ENCODE measurements at regions not wholly inside any gene's neighbourhood (a gene's known extent, or its start where the extent isn't known, plus 50 kb on each side); places are given as distances from the start of the nearest gene placed in this dataset.

DNA sequence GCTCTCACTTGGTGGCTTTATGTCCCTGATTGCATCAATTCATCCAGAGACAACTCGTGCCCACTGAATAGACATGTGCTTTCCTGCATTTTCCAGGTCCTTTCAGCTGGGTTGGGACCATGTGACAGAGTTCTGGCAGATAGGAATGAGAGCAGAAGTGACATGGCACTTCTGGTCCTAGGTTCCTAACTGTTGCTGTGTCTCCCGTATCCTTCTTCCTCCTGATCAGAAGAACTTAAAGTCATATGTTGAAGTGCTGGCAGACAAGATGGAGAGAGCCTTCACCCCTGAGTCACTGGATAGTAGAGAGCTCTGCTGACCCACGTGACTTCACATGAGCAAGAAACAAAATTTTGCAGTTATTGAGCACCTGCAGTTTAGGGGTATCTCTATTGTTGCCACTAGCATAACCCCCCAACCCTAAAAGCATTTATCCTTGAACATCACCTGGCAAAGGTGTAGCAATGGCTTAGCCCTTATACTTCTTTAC is 80.0 kb downstream of the NREP start:
- in situ Hi-C loops (cut with HindIII; ENCODE audit: low sequenced_read_pairs): no loop called here
- DNase-seq (ENCODE audit: low read depth, low spot score): no peak
- TF ChIP-seq, protein P1, sequence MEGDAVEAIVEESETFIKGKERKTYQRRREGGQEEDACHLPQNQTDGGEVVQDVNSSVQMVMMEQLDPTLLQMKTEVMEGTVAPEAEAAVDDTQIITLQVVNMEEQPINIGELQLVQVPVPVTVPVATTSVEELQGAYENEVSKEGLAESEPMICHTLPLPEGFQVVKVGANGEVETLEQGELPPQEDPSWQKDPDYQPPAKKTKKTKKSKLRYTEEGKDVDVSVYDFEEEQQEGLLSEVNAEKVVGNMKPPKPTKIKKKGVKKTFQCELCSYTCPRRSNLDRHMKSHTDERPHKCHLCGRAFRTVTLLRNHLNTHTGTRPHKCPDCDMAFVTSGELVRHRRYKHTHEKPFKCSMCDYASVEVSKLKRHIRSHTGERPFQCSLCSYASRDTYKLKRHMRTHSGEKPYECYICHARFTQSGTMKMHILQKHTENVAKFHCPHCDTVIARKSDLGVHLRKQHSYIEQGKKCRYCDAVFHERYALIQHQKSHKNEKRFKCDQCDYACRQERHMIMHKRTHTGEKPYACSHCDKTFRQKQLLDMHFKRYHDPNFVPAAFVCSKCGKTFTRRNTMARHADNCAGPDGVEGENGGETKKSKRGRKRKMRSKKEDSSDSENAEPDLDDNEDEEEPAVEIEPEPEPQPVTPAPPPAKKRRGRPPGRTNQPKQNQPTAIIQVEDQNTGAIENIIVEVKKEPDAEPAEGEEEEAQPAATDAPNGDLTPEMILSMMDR (IDR thresholded peaks at IDR 0.05; ENCODE audit: low read depth, low read length): no peak
- no peak overlapping the region for H3K4me3 ChIP-seq (ENCODE audit: low read depth, low read length)

DNA sequence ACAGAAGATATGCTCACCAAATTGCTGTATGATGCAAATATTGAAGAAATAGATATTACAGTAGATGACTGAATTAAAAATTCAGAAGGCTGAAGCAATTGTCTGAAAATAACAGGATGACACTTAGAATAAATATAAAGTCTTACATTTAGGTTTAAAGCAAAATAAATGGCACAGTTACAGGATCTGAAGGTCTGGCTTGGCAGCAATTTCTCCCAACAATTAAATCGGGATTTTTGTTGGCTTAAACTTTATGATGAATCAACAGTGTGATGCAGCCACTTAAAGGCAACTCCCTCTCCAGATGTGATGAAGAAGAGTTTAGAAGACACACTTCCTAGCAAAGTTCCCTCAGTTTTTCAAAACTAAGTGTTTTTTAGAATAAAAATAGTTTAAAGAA is 80.5 kb downstream of the NREP start:
- no peak overlapping the region for H3K4me3 ChIP-seq (ENCODE audit: low read depth, low read length)
- peak; percentile 61 for DNase-seq (ENCODE audit: low read depth, low spot score)
- in situ Hi-C loops (cut with HindIII; ENCODE audit: low sequenced_read_pairs): no loop called here
- TF ChIP-seq, protein P1 (IDR thresholded peaks at IDR 0.05; ENCODE audit: low read depth, low read length): no peak

DNA sequence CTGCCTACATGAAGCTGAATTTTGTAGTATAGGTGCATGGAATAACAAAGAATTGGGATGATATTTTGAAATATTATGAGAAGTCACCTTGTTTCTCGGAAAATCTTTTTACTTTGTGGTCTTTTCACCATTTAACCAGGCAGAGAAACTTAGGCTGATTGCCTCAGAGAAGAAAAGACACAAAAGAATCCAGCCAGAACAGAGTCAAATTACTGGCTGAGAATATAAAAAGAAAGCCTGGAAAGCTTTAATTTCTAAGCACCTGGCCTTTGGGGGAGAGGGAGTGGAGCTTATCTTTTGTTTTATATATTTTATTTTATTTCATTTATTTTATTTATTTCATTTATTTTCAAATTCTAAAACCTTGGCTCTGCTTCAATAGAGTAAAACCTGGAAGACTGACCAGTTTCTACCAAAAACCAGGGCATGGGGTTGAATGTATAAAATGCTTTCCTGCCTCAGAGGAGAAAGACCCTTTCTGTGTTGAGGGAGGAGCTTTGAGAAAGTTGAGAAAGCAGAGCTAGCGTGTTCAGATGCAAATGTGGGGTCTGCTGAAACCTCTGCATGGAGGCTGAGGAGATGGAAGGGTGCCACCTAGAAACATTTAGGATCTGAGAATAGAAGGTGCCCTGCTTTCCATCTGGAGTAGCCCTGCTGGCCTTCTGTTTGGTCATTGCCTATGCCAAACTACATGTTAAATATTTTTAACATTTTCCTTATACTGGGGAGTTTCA is 81.6 kb downstream of the NREP start:
- H3K4me3 ChIP-seq (ENCODE audit: low read depth, low read length): no peak overlapping the region
- TF ChIP-seq, protein P1 (IDR thresholded peaks at IDR 0.05; ENCODE audit: low read depth, low read length): no peak
- in situ Hi-C loops (cut with HindIII; ENCODE audit: low sequenced_read_pairs): no loop called here
- DNase-seq (ENCODE audit: low read depth, low spot score): no peak

DNA sequence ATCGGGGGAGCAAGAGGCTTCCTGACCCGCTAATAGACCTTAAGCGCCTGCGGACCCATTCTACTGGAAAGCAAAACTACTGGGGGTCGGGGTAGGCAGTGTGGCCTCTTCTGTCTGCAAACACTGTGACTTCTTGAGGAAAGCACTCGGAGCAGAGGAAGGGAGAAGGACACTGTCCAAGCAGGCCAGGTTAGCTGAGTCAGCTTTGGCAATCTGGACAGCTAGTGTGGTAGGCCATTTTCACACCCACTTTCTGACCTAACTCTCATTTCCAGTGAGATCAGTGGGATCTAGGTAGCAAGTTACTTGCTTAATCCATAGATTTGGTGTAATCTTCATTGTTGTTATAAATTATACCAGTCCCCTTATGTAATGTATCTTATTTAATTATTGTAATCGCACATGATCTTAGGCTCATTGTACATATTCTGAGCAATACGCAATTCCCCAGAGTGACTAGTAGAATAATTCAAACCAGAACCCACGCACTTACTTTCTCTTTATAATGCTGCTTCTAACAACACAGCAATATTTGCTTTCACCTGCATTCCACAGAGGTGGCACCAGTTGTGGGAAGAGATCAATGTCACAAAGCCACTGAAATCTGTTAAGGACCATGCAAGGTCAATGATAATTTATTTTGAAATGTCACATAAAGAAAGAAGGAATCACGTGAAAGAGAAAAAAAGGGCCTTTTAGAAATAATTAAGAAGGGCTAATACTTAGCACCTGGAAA is 82.9 kb downstream of the NREP start:
- H3K4me3 ChIP-seq (ENCODE audit: low read depth, low read length): no peak overlapping the region
- in situ Hi-C loops (cut with HindIII; ENCODE audit: low sequenced_read_pairs): no loop called here
- DNase-seq (ENCODE audit: low read depth, low spot score): no peak
- TF ChIP-seq, protein P1 (IDR thresholded peaks at IDR 0.05; ENCODE audit: low read depth, low read length): no peak

DNA sequence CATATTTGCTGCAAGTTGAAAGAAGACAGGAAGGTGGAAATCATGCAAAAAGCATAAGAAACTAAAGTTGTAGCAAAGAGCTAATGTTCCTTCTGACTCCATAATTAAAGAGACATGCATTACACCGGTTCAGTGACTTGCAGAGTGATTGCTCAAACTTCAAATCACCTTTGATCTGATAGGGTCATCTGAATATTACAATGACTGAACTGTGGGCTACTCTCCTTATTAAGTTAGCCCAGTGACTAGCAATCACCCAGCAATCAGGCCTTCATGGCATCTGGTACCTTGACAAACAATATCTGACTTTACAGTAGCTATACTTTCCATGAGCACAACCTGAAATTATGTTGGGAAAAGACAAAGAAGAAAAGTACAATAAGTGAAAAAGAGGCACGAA is 84.9 kb downstream of the NREP start:
- no peak for DNase-seq (ENCODE audit: low read depth, low spot score)
- TF ChIP-seq, protein P1 (IDR thresholded peaks at IDR 0.05; ENCODE audit: low read depth, low read length): no peak
- no peak overlapping the region for H3K4me3 ChIP-seq (ENCODE audit: low read depth, low read length)
- in situ Hi-C loops (cut with HindIII; ENCODE audit: low sequenced_read_pairs): no loop called here

DNA sequence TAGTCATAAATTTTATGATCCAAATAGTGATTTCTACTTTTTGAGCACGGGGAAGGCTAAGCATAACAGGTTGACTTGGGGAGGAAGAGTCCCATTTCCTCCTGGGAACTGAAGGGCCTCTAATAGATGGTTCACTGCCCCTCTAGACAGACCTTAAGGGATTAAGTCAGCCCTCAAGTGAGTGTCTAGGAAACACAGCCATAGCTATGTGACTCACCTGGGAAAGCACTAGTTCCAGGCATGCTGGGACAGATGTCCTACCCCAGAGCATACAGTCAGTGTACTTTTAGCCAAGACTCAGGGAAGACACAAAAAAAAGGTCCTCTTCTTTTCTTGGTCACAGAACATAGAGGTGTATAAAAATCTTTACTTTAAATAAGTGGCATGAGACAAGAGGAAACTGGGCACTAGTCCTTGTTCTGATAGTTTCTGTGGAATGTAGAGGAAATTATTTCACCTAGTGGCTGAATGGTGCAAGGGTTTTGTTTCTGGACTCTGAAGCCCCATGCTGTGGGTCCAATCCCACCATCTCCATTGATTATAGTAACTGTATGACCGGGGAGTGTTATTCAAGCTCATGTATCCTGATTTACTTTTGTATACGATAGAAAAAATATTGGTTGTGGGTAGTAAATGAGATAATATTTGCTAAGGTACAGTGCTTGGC is 86.0 kb downstream of the NREP start:
- TF ChIP-seq, protein P1 (IDR thresholded peaks at IDR 0.05; ENCODE audit: low read depth, low read length): peak; percentile 2
- in situ Hi-C loops (cut with HindIII; ENCODE audit: low sequenced_read_pairs): no loop called here
- DNase-seq (ENCODE audit: low read depth, low spot score): no peak
- no peak overlapping the region for H3K4me3 ChIP-seq (ENCODE audit: low read depth, low read length)
